ENCODE measurements at regions not wholly inside any gene's neighbourhood (a gene's known extent, or its start where the extent isn't known, plus 50 kb on each side); places are given as distances from the start of the nearest gene placed in this dataset.

DNA sequence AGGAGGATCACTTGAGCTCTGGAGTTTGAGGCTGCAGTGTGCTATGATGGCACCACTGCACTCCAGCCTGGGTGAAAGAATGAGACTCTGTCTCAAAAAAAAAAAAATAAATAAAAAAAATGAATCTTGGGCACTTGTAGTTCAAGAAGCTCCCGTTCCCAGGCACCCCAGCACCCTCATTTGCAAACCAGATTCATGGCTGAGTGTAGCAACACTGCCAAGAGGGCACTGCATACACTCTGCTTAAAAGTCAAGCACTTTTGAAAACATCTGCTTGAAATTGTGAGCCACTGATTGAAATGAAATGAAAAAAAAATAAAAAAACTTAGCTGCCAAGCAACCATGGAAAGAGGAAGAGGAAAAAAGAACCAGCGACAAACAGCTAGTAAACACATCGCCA, 124.7 kb upstream of the SASH1 start:
- no peak for DNase-seq (ENCODE audit: low read depth)
- H3K4me3 ChIP-seq (ENCODE audit: low read depth, low read length), result no peak overlapping the region
- TF ChIP-seq, protein P1, sequence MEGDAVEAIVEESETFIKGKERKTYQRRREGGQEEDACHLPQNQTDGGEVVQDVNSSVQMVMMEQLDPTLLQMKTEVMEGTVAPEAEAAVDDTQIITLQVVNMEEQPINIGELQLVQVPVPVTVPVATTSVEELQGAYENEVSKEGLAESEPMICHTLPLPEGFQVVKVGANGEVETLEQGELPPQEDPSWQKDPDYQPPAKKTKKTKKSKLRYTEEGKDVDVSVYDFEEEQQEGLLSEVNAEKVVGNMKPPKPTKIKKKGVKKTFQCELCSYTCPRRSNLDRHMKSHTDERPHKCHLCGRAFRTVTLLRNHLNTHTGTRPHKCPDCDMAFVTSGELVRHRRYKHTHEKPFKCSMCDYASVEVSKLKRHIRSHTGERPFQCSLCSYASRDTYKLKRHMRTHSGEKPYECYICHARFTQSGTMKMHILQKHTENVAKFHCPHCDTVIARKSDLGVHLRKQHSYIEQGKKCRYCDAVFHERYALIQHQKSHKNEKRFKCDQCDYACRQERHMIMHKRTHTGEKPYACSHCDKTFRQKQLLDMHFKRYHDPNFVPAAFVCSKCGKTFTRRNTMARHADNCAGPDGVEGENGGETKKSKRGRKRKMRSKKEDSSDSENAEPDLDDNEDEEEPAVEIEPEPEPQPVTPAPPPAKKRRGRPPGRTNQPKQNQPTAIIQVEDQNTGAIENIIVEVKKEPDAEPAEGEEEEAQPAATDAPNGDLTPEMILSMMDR (IDR thresholded peaks at IDR 0.05; ENCODE audit: insufficient read depth, low read depth, low read length), result no peak

DNA sequence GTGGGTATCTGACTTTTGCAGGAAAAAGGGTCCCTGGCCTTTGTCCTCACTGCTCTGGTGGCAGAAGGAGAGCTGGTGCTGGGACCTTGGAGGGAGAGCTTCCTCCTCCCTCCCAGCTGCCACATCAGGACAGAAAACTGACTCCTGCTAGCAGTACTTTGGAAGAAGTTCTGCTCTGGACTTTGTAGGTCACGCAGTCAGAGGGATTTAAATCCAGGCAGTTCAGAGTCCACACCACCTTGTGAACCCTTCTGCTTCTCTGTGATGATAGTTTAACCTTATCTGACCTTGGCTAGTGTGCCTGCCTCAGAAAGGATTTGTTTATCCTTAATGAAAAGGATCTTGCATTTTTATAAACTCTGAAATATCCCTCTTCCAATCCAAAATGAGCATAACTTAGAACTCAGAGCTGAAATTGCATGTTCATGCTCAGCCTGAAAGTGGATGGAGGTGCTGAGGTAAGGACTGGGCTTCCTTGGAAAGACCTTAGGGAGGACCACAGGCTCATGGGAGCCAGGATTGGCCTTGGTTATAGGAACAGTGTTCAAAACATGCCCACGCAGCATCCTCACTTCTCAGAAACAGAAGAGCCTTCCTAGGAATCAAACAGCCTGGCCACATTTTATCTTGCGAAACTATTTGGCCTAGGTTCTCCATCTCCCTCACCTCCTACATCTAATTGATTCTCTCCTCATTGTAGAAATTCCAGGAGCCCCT, 123.9 kb upstream of the SASH1 start:
- no peak for DNase-seq (ENCODE audit: low read depth)
- H3K4me3 ChIP-seq (ENCODE audit: low read depth, low read length), result no peak overlapping the region
- TF ChIP-seq, protein P1 (IDR thresholded peaks at IDR 0.05; ENCODE audit: insufficient read depth, low read depth, low read length), result no peak

DNA sequence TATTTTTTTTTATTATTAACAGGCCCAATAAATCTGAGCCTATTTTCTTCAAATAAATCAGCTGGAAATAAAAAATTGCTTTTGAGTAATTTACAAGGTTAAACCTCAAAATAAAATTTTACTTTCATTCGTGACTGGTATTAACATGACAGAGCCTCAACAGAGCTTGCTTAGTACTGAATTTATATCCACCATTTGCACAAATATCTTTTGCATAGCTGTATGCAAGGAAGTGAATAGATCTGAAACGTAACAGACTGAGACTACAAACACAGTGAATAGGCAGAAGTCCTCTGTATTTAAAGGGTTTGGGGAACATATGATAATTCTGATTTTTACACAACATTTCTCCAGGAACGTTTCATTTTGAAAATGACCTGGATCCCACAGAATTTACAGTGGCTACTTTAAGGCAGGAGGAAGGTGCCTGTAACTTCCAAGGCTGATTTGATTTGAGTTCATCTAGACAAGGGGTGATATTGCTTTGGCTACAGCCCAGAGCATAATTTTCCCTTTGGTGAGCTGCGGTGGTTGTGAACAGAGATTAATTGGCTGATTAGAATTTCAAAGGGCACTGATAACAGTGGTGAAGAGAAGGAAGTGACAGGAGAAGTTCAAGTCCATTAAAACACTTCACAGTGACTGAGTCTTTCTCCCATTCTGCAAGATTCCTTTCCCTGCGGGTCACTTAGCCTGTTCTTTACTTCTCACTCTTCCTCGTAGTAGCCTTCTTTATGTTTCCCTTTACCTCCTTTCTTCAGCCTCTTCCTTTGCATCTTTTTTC, 121.2 kb upstream of the SASH1 start:
- TF ChIP-seq, protein P1 (IDR thresholded peaks at IDR 0.05; ENCODE audit: insufficient read depth, low read depth, low read length), result no peak
- no peak for DNase-seq (ENCODE audit: low read depth)
- no peak overlapping the region for H3K4me3 ChIP-seq (ENCODE audit: low read depth, low read length)

DNA sequence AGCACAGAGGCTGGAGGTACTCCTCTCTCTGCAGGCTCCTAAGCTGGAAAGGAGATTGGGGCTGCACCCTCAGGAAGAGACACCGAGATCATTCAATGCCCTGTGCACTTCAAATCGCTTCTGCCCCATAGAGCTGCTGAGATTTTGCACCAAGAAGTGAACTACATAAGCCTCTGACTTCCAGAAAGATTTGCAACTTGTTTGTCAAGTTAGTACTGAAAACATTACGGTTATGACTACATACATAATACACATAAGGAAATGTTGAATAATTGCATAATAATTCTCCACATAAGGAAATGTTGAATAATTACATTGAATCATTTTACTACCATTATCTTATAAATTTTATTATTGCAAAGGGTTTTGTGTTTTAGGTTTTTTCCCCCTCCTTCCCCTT, 120.3 kb upstream of the SASH1 start:
- TF ChIP-seq, protein P1 (IDR thresholded peaks at IDR 0.05; ENCODE audit: insufficient read depth, low read depth, low read length), result no peak
- no peak for DNase-seq (ENCODE audit: low read depth)
- no peak overlapping the region for H3K4me3 ChIP-seq (ENCODE audit: low read depth, low read length)

DNA sequence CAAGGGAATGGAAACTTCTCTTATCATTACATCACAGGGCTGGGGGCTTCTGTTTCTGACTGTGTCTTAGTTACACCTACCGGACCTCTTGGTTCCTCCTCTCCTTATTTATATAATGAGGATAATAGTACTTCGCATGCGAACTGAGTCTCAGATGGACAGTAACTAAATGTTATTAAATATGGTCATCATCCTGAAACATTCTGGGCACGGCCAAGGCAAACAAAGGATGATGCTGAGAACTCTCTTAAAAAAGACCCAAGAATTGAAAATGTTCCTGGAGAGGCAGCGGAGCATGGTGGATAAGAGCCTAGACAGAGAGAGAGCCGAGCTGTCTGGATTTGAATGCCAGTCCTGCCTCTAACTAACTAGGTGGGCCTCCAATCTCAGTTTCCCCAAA, 119.8 kb upstream of the SASH1 start:
- TF ChIP-seq, protein P1 (IDR thresholded peaks at IDR 0.05; ENCODE audit: insufficient read depth, low read depth, low read length), result no peak
- H3K4me3 ChIP-seq (ENCODE audit: low read depth, low read length), result no peak overlapping the region
- no peak for DNase-seq (ENCODE audit: low read depth)

DNA sequence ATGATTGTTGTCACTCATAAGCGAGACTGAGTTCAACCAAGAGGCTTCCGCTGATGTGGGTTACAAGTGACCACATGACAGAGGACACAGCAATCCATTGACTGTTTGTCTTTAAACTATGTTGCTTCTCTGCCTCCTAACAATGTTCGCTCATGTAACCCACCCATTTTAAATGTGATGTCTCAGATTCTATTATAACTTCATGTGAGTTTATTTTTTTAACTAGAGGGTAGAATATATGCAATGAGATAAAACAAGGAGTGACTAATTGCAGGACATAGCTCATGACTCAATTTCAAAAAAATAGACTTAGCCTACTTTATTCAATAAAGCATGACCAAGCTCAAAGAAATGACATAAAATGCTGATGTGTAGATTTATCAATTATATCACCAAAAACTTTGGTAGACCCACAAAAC, 119.2 kb upstream of the SASH1 start:
- TF ChIP-seq, protein P1 (IDR thresholded peaks at IDR 0.05; ENCODE audit: insufficient read depth, low read depth, low read length), result no peak
- H3K4me3 ChIP-seq (ENCODE audit: low read depth, low read length), result no peak overlapping the region
- no peak for DNase-seq (ENCODE audit: low read depth)
